SK-N-SH treated with all-trans-retinoic acid at 6 μM for 48 hours (cell line): ENCODE measurements at regions not wholly inside any gene's neighbourhood (a gene's known extent, or its start where the extent isn't known, plus 50 kb on each side); places are given as distances from the start of the nearest gene placed in this dataset.

ENCODE experiments used
- ATAC-seq: fragments of 200-7000 bp; cut with Tn5 transposase; 3 replicates; pipeline ENCODE4 v1.9.1; 2020; ENCODE audit warnings: mild to moderate bottlenecking, moderate library complexity
- ARNTL ChIP-seq: fragments of 450-650 bp; formaldehyde crosslinking; IDR thresholded peaks from 2 replicates; pipeline ENCODE4 v1.5.0; 2020; ENCODE audit warnings: low read depth, mild to moderate bottlenecking, moderate library complexity, borderline replicate concordance
- BACH2 ChIP-seq: fragments of 250-450 bp; sonication (Bioruptor Pico); IDR thresholded peaks from 2 replicates; pipeline ENCODE4 v1.9.0; 2021; ENCODE audit warnings: mild to moderate bottlenecking, borderline replicate concordance
- CSDC2 ChIP-seq: fragments of 250-450 bp; sonication (Bioruptor Pico); IDR thresholded peaks from 2 replicates; pipeline ENCODE4 v1.5.0; 2020; ENCODE audit warnings: mild to moderate bottlenecking, moderate library complexity
- ESRRG ChIP-seq: fragments of 250-450 bp; sonication (Bioruptor Pico); IDR thresholded peaks from 2 replicates; pipeline ENCODE4 v1.6.1; 2021; ENCODE audit warnings: mild to moderate bottlenecking
- GLIS3 ChIP-seq: fragments of 250-450 bp; sonication (Bioruptor Pico); IDR thresholded peaks from 2 replicates; pipeline ENCODE4 v1.5.0; 2020; ENCODE audit warnings: mild to moderate bottlenecking, moderate library complexity
- ISL1 ChIP-seq: fragments of 250-450 bp; sonication (Bioruptor Pico); IDR thresholded peaks from 2 replicates; pipeline ENCODE4 v2.1.2; 2022; ENCODE audit warnings: mild to moderate bottlenecking, moderate library complexity
- OSR1 ChIP-seq: fragments of 250-450 bp; sonication (Bioruptor Pico); IDR thresholded peaks from 2 replicates; pipeline ENCODE4 v1.8.0; 2022; ENCODE audit warnings: moderate library complexity, mild to moderate bottlenecking, inconsistent platforms
- PPARA ChIP-seq: fragments of 250-450 bp; sonication (Bioruptor Pico); IDR thresholded peaks from 2 replicates; pipeline ENCODE4 v1.5.0; 2020; ENCODE audit warnings: mild to moderate bottlenecking, borderline replicate concordance
- RARB ChIP-seq: fragments of 250-450 bp; sonication (Bioruptor Pico); IDR thresholded peaks from 2 replicates; pipeline ENCODE4 v1.8.0; 2021; ENCODE audit warnings: mild to moderate bottlenecking, moderate library complexity
- SNAI2 ChIP-seq: fragments of 250-450 bp; sonication (Bioruptor Pico); IDR thresholded peaks from 2 replicates; pipeline ENCODE4 v1.5.0; 2020; ENCODE audit warnings: mild to moderate bottlenecking, moderate library complexity
- TCF4 ChIP-seq: fragments of 250-450 bp; sonication (Bioruptor Pico); IDR thresholded peaks from 2 replicates; pipeline ENCODE4 v1.8.0; 2021; ENCODE audit warnings: mild to moderate bottlenecking, moderate library complexity, borderline replicate concordance
- TOX ChIP-seq: fragments of 250-450 bp; sonication (Bioruptor Pico); IDR thresholded peaks from 2 replicates; pipeline ENCODE4 v1.8.0; 2021; ENCODE audit warnings: mild to moderate bottlenecking, moderate library complexity, borderline replicate concordance
- TSHZ2 ChIP-seq: fragments of 250-450 bp; sonication (Bioruptor Pico); IDR thresholded peaks from 2 replicates; pipeline ENCODE4 v1.5.0; 2020; ENCODE audit warnings: mild to moderate bottlenecking, moderate library complexity
- ZC3H10 ChIP-seq: fragments of 250-450 bp; sonication (Bioruptor Pico); IDR thresholded peaks from 2 replicates; pipeline ENCODE4 v1.5.1; 2021; ENCODE audit warnings: mild to moderate bottlenecking, moderate library complexity
- ZFP3 ChIP-seq: fragments of 250-450 bp; sonication (Bioruptor Pico); IDR thresholded peaks from 2 replicates; pipeline ENCODE4 v1.5.0; 2020; ENCODE audit warnings: mild to moderate bottlenecking, moderate library complexity
- ZFP30 ChIP-seq: fragments of 450-650 bp; formaldehyde crosslinking; IDR thresholded peaks from 2 replicates; pipeline ENCODE4 v1.5.0; 2022; ENCODE audit warnings: mild to moderate bottlenecking, moderate library complexity
- ZNF565 ChIP-seq: fragments of 450-650 bp; formaldehyde crosslinking; conservative IDR thresholded peaks from 2 replicates; pipeline ENCODE4 v1.5.0; 2020; ENCODE audit warnings: low read depth, mild to moderate bottlenecking, moderate library complexity
- ZNF70 ChIP-seq: fragments of 450-650 bp; formaldehyde crosslinking; IDR thresholded peaks from 2 replicates; pipeline ENCODE4 v1.5.0; 2020; ENCODE audit warnings: mild to moderate bottlenecking, moderate library complexity
- ZNF8 ChIP-seq: fragments of 450-650 bp; formaldehyde crosslinking; IDR thresholded peaks from 2 replicates; pipeline ENCODE4 v1.5.0; 2020; ENCODE audit warnings: mild to moderate bottlenecking, moderate library complexity
- TF ChIP-seq, protein P1 (sequence below): fragments of 250-450 bp; sonication (Bioruptor Pico); IDR thresholded peaks from 2 replicates; pipeline ENCODE4 v1.5.1; 2021; ENCODE audit warnings: mild to moderate bottlenecking, moderate library complexity
- TF ChIP-seq, protein P2 (sequence below): fragments of 250-450 bp; sonication (Bioruptor Pico); IDR thresholded peaks from 2 replicates; pipeline ENCODE4 v1.8.0; 2021; ENCODE audit warnings: low read depth, mild to moderate bottlenecking, moderate library complexity, borderline replicate concordance
- TF ChIP-seq, protein P3 (sequence below): fragments of 250-450 bp; sonication (Bioruptor Pico); IDR thresholded peaks from 2 replicates; pipeline ENCODE4 v1.8.0; 2020; ENCODE audit warnings: mild to moderate bottlenecking, moderate library complexity, borderline replicate concordance
- TF ChIP-seq, protein P4 (sequence below): fragments of 250-450 bp; sonication (Bioruptor Pico); IDR thresholded peaks from 2 replicates; pipeline ENCODE4 v1.5.1; 2020; ENCODE audit warnings: low read depth, mild to moderate bottlenecking, moderate library complexity

- ATAC-seq = no peak
- no peak for TF ChIP-seq TSHZ2 (CRISPR knock-in tag)
- no peak for TF ChIP-seq ZNF70 (CRISPR knock-in tag)
- no peak for TF ChIP-seq TOX (CRISPR knock-in tag)
- TF ChIP-seq CSDC2 = no peak
- TF ChIP-seq OSR1 (CRISPR knock-in tag) = no peak
- TF ChIP-seq GLIS3 (CRISPR knock-in tag) = no peak
- TF ChIP-seq ZNF8 (CRISPR knock-in tag) = no peak
- no peak for TF ChIP-seq ISL1 (CRISPR knock-in tag)
- TF ChIP-seq TCF4 (CRISPR knock-in tag) = no peak
- TF ChIP-seq, protein P1, sequence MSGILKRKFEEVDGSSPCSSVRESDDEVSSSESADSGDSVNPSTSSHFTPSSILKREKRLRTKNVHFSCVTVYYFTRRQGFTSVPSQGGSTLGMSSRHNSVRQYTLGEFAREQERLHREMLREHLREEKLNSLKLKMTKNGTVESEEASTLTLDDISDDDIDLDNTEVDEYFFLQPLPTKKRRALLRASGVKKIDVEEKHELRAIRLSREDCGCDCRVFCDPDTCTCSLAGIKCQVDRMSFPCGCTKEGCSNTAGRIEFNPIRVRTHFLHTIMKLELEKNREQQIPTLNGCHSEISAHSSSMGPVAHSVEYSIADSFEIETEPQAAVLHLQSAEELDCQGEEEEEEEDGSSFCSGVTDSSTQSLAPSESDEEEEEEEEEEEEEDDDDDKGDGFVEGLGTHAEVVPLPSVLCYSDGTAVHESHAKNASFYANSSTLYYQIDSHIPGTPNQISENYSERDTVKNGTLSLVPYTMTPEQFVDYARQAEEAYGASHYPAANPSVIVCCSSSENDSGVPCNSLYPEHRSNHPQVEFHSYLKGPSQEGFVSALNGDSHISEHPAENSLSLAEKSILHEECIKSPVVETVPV = no peak
- no peak for TF ChIP-seq PPARA
- TF ChIP-seq ARNTL = no peak
- TF ChIP-seq, protein P2, sequence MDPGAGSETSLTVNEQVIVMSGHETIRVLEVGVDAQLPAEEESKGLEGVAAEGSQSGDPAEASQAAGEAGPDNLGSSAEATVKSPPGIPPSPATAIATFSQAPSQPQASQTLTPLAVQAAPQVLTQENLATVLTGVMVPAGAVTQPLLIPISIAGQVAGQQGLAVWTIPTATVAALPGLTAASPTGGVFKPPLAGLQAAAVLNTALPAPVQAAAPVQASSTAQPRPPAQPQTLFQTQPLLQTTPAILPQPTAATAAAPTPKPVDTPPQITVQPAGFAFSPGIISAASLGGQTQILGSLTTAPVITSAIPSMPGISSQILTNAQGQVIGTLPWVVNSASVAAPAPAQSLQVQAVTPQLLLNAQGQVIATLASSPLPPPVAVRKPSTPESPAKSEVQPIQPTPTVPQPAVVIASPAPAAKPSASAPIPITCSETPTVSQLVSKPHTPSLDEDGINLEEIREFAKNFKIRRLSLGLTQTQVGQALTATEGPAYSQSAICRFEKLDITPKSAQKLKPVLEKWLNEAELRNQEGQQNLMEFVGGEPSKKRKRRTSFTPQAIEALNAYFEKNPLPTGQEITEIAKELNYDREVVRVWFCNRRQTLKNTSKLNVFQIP (CRISPR knock-in tag) = no peak
- no peak for TF ChIP-seq ZC3H10
- TF ChIP-seq, all 23 proteins: peak for 0
These were observed 1114.7 kb upstream of the PABPC4L start for GRCh38 chr4:135316266-135316779.

DNA sequence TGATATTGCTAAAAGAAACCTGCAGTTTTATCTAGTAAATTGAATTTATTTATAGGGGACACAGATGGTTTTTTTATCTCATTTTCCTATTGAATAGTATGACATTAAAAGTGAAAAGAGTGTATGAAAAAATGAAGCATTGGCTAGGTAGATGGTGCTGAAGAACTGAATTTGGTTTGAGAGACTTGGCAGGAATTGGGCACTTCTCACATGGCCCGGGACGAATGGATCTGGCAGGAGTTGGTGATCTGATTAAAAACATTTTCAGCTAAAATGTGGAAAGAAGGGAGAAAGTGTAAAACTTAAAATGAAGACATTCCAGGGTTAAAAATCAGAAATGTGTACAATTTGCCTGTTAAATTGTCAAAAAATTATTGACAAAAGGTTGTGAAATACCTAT, 1088.5 kb upstream of the PABPC4L start:
- TF ChIP-seq ZFP30 (CRISPR knock-in tag) (no peak), ISL1 (CRISPR knock-in tag) (no peak), OSR1 (CRISPR knock-in tag) (no peak), ZNF8 (CRISPR knock-in tag) (no peak), BACH2 (CRISPR knock-in tag) (no peak), ARNTL (no peak), ESRRG (no peak), ZFP3 (CRISPR knock-in tag) (no peak), ZC3H10 (no peak), ZNF70 (CRISPR knock-in tag) (no peak), CSDC2 (no peak), ZNF565 (CRISPR knock-in tag) (no peak), RARB (no peak), SNAI2 (no peak), GLIS3 (CRISPR knock-in tag) (no peak)
- TF ChIP-seq, protein P3, sequence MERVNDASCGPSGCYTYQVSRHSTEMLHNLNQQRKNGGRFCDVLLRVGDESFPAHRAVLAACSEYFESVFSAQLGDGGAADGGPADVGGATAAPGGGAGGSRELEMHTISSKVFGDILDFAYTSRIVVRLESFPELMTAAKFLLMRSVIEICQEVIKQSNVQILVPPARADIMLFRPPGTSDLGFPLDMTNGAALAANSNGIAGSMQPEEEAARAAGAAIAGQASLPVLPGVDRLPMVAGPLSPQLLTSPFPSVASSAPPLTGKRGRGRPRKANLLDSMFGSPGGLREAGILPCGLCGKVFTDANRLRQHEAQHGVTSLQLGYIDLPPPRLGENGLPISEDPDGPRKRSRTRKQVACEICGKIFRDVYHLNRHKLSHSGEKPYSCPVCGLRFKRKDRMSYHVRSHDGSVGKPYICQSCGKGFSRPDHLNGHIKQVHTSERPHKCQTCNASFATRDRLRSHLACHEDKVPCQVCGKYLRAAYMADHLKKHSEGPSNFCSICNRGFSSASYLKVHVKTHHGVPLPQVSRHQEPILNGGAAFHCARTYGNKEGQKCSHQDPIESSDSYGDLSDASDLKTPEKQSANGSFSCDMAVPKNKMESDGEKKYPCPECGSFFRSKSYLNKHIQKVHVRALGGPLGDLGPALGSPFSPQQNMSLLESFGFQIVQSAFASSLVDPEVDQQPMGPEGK = no peak
- TF ChIP-seq, protein P4, sequence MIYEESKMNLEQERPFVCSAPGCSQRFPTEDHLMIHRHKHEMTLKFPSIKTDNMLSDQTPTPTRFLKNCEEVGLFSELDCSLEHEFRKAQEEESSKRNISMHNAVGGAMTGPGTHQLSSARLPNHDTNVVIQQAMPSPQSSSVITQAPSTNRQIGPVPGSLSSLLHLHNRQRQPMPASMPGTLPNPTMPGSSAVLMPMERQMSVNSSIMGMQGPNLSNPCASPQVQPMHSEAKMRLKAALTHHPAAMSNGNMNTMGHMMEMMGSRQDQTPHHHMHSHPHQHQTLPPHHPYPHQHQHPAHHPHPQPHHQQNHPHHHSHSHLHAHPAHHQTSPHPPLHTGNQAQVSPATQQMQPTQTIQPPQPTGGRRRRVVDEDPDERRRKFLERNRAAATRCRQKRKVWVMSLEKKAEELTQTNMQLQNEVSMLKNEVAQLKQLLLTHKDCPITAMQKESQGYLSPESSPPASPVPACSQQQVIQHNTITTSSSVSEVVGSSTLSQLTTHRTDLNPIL (CRISPR knock-in tag) = no peak
- TF ChIP-seq, all 23 proteins: peak for 0
- ATAC-seq = no peak

- ATAC-seq = no peak
- no peak for TF ChIP-seq BACH2 (CRISPR knock-in tag)
- TF ChIP-seq ARNTL = no peak
- TF ChIP-seq, protein P1 = no peak
- TF ChIP-seq, protein P2 (CRISPR knock-in tag) = no peak
- no peak for TF ChIP-seq TCF4 (CRISPR knock-in tag)
- TF ChIP-seq, protein P3 = no peak
- no peak for TF ChIP-seq SNAI2
These were observed 1082.3 kb upstream of the PABPC4L start for GRCh38 chr4:135283934-135284333.
